ENCODE measurements at regions not wholly inside any gene's neighbourhood (a gene's known extent, or its start where the extent isn't known, plus 50 kb on each side); places are given as distances from the start of the nearest gene placed in this dataset.

GRCh38 chr2:19021100-19021476, 337.3 kb downstream of the OSR1 start:
- no peak for TF ChIP-seq CTCF (IDR thresholded peaks at IDR 0.05)
- TF ChIP-seq EP300 (IDR thresholded peaks at IDR 0.05) = no peak
- no peak for TF ChIP-seq POLR2A (IDR thresholded peaks at IDR 0.05)
- TF ChIP-seq POLR2AphosphoS5 (IDR thresholded peaks at IDR 0.05) = no peak

Measured in suprapubic skin (tissue), 4 donors.